Cardiac fibroblast (primary cell): ENCODE measurements at regions not wholly inside any gene's neighbourhood (a gene's known extent, or its start where the extent isn't known, plus 50 kb on each side); places are given as distances from the start of the nearest gene placed in this dataset.
A peak's percentile ranks its signal among the peaks of the same experiment; 100 is the strongest.

Experiments
- DNase-seq, 2 donors: peaks; one replicate each; pipeline versions ENCODE4 v3.0.0 to v3.0.0-alpha.2; 2010; ENCODE audit warnings: low read depth in 2 of 2
- H3K4me3 ChIP-seq, 2 donors: replicated peaks in 1 of 2; 1 replicate in 1 of 2; 2 replicates in 1 of 2; pipeline ENCODE4 v1.5.1; 2011; ENCODE audit warnings: low read depth in 2 of 2, low read length in 2 of 2, mild to moderate bottlenecking in 2 of 2, moderate library complexity in 1 of 2
- CTCF ChIP-seq: IDR thresholded peaks from one replicate; pipeline ENCODE4 v1.5.1; 2011; ENCODE audit warnings: low read depth, mild to moderate bottlenecking, low read length, inconsistent platforms

- H3K4me3 ChIP-seq = no peak overlapping the region
- DNase-seq = no peak
Measured at GRCh38 chr6:121020656-121021055, 313.6 kb downstream of the TBC1D32 start.

GRCh38 chr6:121008553-121008952 is 325.7 kb downstream of the TBC1D32 start:
- peak in 1 of 2 donors; percentile 12 for DNase-seq
- TF ChIP-seq CTCF = no peak
- H3K4me3 ChIP-seq = no peak overlapping the region

More at GRCh38 chr6:121020656-121021055, 313.6 kb downstream of the TBC1D32 start:
- TF ChIP-seq CTCF = no peak

- DNase-seq = no peak
- TF ChIP-seq CTCF = no peak
- H3K4me3 ChIP-seq = no peak overlapping the region
Measured at GRCh38 chr6:121006024-121006423, 328.3 kb downstream of the TBC1D32 start.

- H3K4me3 ChIP-seq = no peak overlapping the region
- no peak for DNase-seq
- no peak for TF ChIP-seq CTCF
Measured at GRCh38 chr6:121000381-121000780, 333.9 kb downstream of the TBC1D32 start.

GRCh38 chr6:120996340-120996739 is 337.9 kb downstream of the TBC1D32 start:
- no peak overlapping the region for H3K4me3 ChIP-seq
- no peak for TF ChIP-seq CTCF
- no peak for DNase-seq

GRCh38 chr6:120994573-120994967 is 339.7 kb downstream of the TBC1D32 start:
- DNase-seq = peak in 1 of 2 donors; percentile 2
- no peak overlapping the region for H3K4me3 ChIP-seq
- TF ChIP-seq CTCF = no peak

- no peak overlapping the region for H3K4me3 ChIP-seq
- TF ChIP-seq CTCF = no peak
- no peak for DNase-seq
Measured at GRCh38 chr6:120993929-120994572, 340.2 kb downstream of the TBC1D32 start.
